ENCODE measurements at regions not wholly inside any gene's neighbourhood (a gene's known extent, or its start where the extent isn't known, plus 50 kb on each side); places are given as distances from the start of the nearest gene placed in this dataset.

- TF ChIP-seq CTCF (IDR thresholded peaks at IDR 0.05; ENCODE audit: extremely low read depth in 1 of 2, insufficient read depth in 1 of 2, low read depth in 1 of 2, low read length in 2 of 2) (no peak), EZH2 (IDR thresholded peaks at IDR 0.05; ENCODE audit: borderline replicate concordance, low read depth, low read length, severe bottlenecking) (no peak), POLR2AphosphoS5 (IDR thresholded peaks at IDR 0.05; ENCODE audit: insufficient read depth, low read depth, low read length) (no peak), POLR2A (IDR thresholded peaks at IDR 0.05; ENCODE audit: low read depth, low read length) (no peak), MYC (IDR thresholded peaks at IDR 0.05; ENCODE audit: low read depth, low read length) (no peak)
Observed at GRCh38 chr14:100988411-100988900, 84.9 kb upstream of the RTL1 start.

All from endothelial cell of umbilical vein (primary cell).